ENCODE measurements at regions not wholly inside any gene's neighbourhood (a gene's known extent, or its start where the extent isn't known, plus 50 kb on each side); places are given as distances from the start of the nearest gene placed in this dataset.

DNA sequence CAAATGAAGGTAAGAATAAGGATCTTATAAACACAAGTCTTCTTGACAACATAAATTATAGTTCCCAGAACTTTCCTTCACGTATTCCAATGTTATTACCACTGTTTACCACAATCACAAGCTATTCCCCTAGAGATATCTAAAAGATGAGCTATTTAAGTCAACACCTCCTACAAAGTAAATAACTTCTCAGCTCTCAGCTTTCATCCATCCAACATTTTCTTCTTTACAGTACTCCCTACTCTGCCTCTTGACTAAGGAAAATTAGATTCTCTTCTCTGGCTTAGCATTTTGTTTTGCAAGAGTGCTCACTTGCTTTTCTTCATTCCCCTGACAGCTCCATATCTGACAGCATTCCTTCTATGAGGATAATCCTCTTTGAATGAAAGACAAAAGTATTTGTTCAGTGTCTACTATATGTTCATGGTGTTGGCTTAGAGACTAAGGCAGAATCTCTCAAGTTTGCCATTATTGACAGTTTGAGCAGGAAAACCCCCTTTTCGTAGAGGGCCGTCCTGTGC lies 93.0 kb upstream of the IL6 start:
- TF ChIP-seq, protein P1, sequence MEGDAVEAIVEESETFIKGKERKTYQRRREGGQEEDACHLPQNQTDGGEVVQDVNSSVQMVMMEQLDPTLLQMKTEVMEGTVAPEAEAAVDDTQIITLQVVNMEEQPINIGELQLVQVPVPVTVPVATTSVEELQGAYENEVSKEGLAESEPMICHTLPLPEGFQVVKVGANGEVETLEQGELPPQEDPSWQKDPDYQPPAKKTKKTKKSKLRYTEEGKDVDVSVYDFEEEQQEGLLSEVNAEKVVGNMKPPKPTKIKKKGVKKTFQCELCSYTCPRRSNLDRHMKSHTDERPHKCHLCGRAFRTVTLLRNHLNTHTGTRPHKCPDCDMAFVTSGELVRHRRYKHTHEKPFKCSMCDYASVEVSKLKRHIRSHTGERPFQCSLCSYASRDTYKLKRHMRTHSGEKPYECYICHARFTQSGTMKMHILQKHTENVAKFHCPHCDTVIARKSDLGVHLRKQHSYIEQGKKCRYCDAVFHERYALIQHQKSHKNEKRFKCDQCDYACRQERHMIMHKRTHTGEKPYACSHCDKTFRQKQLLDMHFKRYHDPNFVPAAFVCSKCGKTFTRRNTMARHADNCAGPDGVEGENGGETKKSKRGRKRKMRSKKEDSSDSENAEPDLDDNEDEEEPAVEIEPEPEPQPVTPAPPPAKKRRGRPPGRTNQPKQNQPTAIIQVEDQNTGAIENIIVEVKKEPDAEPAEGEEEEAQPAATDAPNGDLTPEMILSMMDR (conservative IDR thresholded peaks at IDR 0.05 in 1 of 2, IDR thresholded peaks at IDR 0.05 in 1 of 2; ENCODE audit: low read depth in 1 of 2, low read length in 2 of 2) = no peak
- no peak for TF ChIP-seq EZH2 (IDR thresholded peaks at IDR 0.05; ENCODE audit: low read length, missing control alignments)
